Activated CD8-positive, alpha-beta memory T cell treated with anti-CD3 and anti-CD28 coated beads, Interleukin-2, amount 50 U/mL, for 1 hour (primary cell): ENCODE measurements at regions not wholly inside any gene's neighbourhood (a gene's known extent, or its start where the extent isn't known, plus 50 kb on each side); places are given as distances from the start of the nearest gene placed in this dataset.

Experiments used
- DNase-seq: peaks from one replicate; pipeline ENCODE4 v3.0.0-alpha.2; 2020; ENCODE audit errors: extremely low read depth

- DNase-seq, result no peak
Observed at GRCh38 chr10:78557433-78557925, 511.3 kb upstream of the ZMIZ1 start.

DNA sequence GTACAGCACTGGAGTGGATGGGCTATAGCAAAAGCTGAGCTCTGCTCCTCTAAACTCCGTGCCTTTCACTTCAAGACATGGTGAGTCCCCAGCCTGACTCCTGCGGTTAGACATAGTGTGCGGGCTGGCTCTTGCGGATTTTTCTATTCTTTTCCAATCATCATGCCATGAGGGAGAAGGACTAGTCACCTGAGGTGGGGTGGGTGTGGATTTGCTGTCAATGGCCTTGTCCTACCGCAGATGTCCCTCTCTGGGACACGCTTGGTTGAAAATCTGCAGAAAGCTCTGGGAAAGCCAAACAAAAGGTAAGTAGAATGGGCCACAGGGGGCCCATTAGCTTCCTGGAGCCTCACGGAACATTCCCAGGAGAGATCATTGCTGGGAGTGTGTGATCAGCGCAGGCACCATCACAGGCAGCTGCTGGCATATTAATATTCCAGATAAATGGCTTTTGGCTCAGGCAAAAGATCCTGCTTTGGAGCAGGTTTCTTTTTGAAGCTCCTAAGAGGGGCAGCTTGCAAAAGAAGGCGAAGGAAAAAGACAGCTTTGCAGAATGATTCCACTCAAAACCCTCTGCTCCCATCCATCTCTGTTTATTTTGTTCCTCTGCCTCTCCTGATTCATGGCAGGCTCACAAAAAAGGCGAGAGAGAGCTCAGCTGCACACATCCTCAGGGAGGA is 509.0 kb upstream of the ZMIZ1 start:
- DNase-seq, result no peak

DNA sequence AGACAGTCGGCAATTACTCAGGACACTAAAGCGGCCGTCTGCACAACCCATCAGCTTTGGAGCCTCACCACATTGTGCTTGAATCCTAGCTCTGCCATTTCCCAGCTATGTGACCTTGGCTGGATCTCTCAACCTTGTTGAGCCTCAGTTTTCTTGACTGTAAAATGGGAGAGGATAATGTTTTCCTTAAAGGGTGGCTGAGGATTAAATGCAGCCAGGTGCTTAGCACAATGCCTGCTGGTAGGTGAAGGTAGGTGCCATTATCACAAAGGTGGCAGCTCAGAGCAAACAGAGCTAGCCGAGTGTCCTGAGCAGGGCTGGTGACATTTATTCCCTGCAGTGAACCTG is 508.5 kb upstream of the ZMIZ1 start:
- DNase-seq, result no peak

DNA sequence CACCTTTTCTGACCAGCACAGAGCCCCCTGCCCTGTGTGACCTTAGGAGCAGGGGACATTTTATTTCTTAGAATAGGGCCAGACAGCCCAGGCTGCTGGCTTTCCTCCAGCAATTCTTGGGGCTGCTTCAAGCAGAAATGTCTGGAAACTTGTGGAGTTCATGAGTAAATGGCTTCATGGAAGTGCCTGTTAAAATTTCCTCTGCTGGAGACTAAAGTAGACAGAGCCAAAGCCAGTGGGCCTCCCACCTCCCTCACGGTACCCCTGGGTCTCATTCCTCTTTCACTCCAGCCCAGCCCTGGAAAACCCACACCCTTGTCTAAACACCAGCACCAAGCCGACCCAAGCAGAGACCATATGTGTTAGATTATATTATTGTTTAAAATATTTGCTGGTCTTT is 505.5 kb upstream of the ZMIZ1 start:
- no peak for DNase-seq

DNA sequence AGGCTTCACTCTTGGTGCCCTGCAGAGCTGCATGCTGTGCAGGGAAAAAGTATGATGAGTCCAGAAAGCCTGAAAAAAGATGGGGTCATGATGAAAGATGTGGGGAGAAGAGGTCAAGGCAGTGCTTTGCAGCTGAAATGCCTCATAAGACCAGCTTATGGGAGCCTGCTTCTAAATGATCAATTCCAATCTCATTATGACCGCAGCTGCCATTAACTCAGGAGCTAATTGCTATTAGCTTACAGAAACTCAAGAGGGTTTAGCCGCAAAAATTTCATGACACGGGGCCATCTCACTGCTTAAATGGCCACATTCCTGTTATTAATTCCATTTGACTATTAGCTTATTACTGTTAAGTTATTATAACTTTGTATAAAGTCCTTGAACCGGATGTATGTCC is 502.9 kb upstream of the ZMIZ1 start:
- no peak for DNase-seq

- no peak for DNase-seq
Observed at GRCh38 chr10:78566284-78567111, 502.3 kb upstream of the ZMIZ1 start.

GRCh38 chr10:78567680-78568455 is 500.9 kb upstream of the ZMIZ1 start:
- DNase-seq, result no peak

DNA sequence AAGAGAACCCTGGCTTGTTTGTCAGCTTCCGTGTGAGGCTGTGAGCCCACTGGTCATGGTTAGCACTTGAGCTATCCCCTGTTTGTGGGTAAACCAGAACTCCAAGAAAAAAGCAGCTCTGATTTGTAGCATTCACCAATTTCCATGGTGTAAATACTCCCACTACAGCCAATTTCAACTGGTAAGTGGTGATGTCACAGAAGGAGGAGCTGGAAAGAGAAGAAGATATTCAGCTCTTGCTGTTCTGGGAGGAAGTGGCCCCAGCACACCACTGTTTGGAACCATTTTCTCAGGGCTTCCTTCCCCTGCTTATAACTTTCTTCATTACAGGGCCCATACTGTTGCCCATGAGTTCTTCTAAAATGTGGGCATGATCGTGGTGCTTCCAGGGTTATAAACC is 500.1 kb upstream of the ZMIZ1 start:
- no peak for DNase-seq

DNA sequence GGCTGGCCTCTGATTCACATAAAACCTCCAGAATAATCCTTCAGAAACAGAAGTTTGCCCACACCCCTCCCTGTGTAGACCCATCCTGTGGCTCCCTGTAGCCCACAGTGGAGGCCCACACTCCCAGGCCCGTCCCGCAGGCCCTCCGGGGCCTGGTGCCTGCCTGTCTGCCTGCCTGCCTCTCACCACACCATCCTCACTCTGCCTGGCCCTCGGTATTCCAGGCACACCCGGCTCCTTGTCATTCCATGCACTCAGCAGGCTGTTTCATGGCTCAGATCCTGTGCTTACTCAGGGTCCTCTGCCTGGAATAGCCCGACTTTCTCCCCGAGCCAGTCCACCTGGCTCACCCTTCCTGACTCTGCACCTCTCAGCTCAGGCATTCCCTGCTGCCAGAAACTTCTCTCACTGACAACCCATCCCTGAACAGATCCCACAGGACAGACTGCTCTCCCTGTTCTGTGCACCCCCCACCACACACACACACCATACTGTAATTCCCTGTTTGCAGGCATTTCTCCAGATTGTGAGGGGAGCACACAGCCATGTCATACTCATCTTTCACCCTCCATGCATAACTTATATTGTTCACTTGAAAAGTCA is 498.0 kb upstream of the ZMIZ1 start:
- DNase-seq, result no peak

DNA sequence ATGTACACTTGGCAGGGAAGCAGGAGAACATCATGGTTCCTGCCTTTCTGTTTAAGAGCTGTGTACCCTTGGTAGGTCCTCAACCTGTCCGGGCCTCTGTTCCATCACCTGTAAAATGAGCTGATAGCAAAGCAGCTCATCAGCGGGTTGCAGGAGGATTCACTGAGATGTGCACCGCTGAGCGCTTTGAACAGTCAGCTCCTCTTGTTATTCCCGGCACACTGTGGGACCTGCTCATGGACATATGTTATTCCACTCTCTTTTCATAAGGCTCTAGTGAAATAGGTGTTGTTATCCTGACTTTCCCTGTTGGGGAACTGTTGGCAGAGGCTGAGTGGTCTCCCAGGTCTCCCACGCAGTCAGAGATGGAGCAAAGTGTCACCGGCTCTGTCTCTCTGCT is 497.5 kb upstream of the ZMIZ1 start:
- DNase-seq, result no peak

GRCh38 chr10:78571891-78572290 is 496.9 kb upstream of the ZMIZ1 start:
- DNase-seq, result no peak

GRCh38 chr10:78572565-78572964 is 496.2 kb upstream of the ZMIZ1 start:
- DNase-seq, result no peak

- DNase-seq, result no peak
Observed at GRCh38 chr10:78574547-78574946, 494.2 kb upstream of the ZMIZ1 start.

GRCh38 chr10:78575400-78575799 is 493.4 kb upstream of the ZMIZ1 start:
- no peak for DNase-seq

- DNase-seq, result no peak
Observed at GRCh38 chr10:78576276-78576675, 492.5 kb upstream of the ZMIZ1 start.

DNA sequence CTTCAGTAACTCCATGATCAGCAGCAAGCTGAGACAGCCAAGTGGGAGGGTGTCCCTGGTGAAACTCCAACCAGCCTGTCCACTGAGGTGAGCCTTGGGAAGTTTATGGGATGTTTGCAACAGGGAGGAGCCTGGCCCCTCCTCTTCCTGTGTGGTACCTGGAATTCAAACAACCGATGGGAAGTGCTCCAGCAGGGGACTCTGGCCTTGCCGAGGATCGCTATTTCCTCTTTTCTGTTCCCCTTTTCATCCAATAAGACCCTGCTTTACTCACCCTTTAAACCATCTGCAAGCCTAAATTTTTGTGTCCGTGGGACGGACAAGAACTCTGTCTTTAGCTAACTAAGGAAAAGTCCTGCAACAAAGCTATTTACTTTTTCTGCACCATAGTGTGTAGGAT is 491.1 kb upstream of the ZMIZ1 start:
- no peak for DNase-seq

GRCh38 chr10:78578929-78579328 is 489.8 kb upstream of the ZMIZ1 start:
- DNase-seq, result no peak

DNA sequence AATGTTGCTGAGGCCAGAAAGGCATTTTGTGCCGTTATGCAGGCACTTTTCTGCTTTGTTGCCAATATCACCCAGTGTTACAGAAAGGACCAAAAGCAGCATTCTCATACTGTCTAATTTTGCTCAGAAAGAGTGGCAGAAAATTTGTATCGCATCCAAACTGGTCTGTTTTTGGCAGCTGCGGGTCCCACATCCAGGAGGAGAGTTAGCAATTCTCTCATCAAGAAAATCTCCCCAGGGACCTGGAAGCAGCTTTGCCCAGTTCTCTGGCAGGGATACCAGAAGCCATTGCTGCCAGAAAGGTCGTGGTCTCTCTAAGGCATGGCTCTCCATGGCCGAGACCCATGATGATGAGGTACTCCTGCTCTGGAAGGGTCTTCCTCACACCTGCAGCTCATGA is 489.2 kb upstream of the ZMIZ1 start:
- DNase-seq, result no peak

GRCh38 chr10:78579995-78580394 is 488.8 kb upstream of the ZMIZ1 start:
- no peak for DNase-seq

DNA sequence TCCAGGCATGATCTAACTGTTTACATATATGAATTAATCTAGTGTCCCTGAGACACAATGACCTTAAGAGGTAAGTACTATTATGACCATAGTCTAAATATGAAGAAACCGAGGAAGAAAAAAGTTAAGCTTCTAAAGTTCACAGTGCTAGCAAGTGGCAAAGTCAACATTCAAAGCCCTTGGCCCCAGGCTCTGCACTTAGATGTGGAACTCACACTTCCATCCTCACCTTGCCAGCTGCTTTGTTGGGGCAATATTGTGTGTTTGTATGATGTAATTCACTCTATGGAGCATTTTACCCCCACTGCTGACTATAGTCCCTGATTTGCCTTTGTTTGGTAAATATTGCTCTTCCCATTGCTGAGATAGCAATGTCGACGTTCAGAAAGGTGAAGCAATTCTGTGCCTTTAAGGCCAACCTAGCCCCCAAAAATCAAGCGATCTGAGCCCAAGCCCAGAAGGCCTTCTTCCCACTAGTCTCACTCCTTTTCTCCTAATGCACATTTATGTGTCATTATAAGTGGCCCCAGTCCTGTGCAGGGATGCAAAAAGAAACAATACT is 487.6 kb upstream of the ZMIZ1 start:
- DNase-seq, result no peak

GRCh38 chr10:78582540-78582939 is 486.2 kb upstream of the ZMIZ1 start:
- no peak for DNase-seq

GRCh38 chr10:78584266-78584665 is 484.5 kb upstream of the ZMIZ1 start:
- DNase-seq, result no peak
